K562 (cell line): ENCODE measurements at regions not wholly inside any gene's neighbourhood (a gene's known extent, or its start where the extent isn't known, plus 50 kb on each side); places are given as distances from the start of the nearest gene placed in this dataset.

Experiments used
- ARID2 ChIP-seq: fragments of 450-650 bp; IDR thresholded peaks from 2 replicates; pipeline ENCODE4 v1.6.1; 2017; ENCODE audit warnings: antibody characterized with exemption, mild to moderate bottlenecking
- CLOCK ChIP-seq: fragments of 250-450 bp; sonication (Bioruptor Pico); IDR thresholded peaks from 2 replicates; pipeline ENCODE4 v1.4.0; 2020; ENCODE audit warnings: mild to moderate bottlenecking, moderate library complexity, borderline replicate concordance
- MAFG ChIP-seq: fragments of 450-650 bp; conservative IDR thresholded peaks from 2 replicates; pipeline ENCODE4 v1.6.1; 2016; ENCODE audit warnings: missing genetic modification characterization, missing compliant biosample characterization
- MLX ChIP-seq, 2 experiments: fragments of 450-650 bp in 1 of 2; sonication (generic) in 1 of 2; formaldehyde crosslinking; conservative IDR thresholded peaks; 2 replicates each; pipeline versions ENCODE4 v1.4.0 to v1.8.1; 2020 to 2022; ENCODE audit warnings: mild to moderate bottlenecking in 1 of 2, missing genetic modification reagents in 1 of 2
- NFE2 ChIP-seq: IDR thresholded peaks from 2 replicates; pipeline ENCODE4 v1.6.1; 2014; ENCODE audit warnings: antibody characterized with exemption, low read depth
- PKNOX1 ChIP-seq: fragments of 450-650 bp; IDR thresholded peaks from 2 replicates; pipeline ENCODE4 v1.6.1; 2016
- RBM15 ChIP-seq: fragments of 200-400 bp; formaldehyde crosslinking; IDR thresholded peaks from 2 replicates; pipeline ENCODE4 v1.6.1; 2018; ENCODE audit warnings: mild to moderate bottlenecking, low read length, moderate library complexity; ENCODE audit not compliant: insufficient read depth
- RBM25 ChIP-seq: fragments of 200-400 bp; formaldehyde crosslinking; IDR thresholded peaks from 2 replicates; pipeline ENCODE4 v1.6.1; 2018; ENCODE audit warnings: low read length, low read depth, moderate library complexity; ENCODE audit not compliant: severe bottlenecking
- SMARCA4 ChIP-seq: fragments of 450-650 bp; IDR thresholded peaks from 2 replicates; pipeline ENCODE4 v1.6.1; 2016
- SMARCE1 ChIP-seq: fragments of 450-650 bp; IDR thresholded peaks from 2 replicates; pipeline ENCODE4 v1.7.1; 2016; ENCODE audit warnings: mild to moderate bottlenecking
- SREBF1 ChIP-seq: fragments of 150-350 bp; IDR thresholded peaks from 2 replicates; pipeline ENCODE4 v1.6.1; 2014; ENCODE audit warnings: antibody characterized with exemption, low read depth, low read length, borderline replicate concordance
- TARDBP ChIP-seq: fragments of 450-650 bp; IDR thresholded peaks from 2 replicates; pipeline ENCODE4 v1.6.1; 2016
- TEAD4 ChIP-seq, 2 experiments: sonication (generic) in 1 of 2; formaldehyde crosslinking in 1 of 2; IDR thresholded peaks; 2 replicates each; pipeline versions ENCODE4 v1.6.1 to v1.8.0; 2012 to 2022; ENCODE audit warnings: borderline replicate concordance in 1 of 2, inconsistent platforms in 1 of 2, low read length in 1 of 2, mild to moderate bottlenecking in 1 of 2, missing genetic modification reagents in 1 of 2
- THRB ChIP-seq: fragments of 450-650 bp; formaldehyde crosslinking; conservative IDR thresholded peaks from 2 replicates; pipeline ENCODE4 v1.4.0; 2022; ENCODE audit warnings: mild to moderate bottlenecking, missing genetic modification characterization
- ZBTB2 ChIP-seq: fragments of 450-650 bp; IDR thresholded peaks from 2 replicates; pipeline ENCODE4 v1.6.1; 2016; ENCODE audit warnings: antibody characterized with exemption
- ZNF124 ChIP-seq: sonication (generic); formaldehyde crosslinking; IDR thresholded peaks from 2 replicates; pipeline ENCODE4 v1.8.1; 2022; ENCODE audit warnings: missing genetic modification reagents
- ZNF263 ChIP-seq: sonication (generic); formaldehyde crosslinking; IDR thresholded peaks from 2 replicates; pipeline ENCODE4 v1.8.0; 2022; ENCODE audit warnings: mild to moderate bottlenecking, missing genetic modification reagents, borderline replicate concordance
- ZNF512 ChIP-seq: IDR thresholded peaks from 2 replicates; pipeline ENCODE4 v1.6.1; 2016; ENCODE audit warnings: missing genetic modification characterization, missing compliant biosample characterization
- ZNF766 ChIP-seq: fragments of 200-800 bp; sonication (Bioruptor generic); conservative IDR thresholded peaks from 2 replicates; pipeline ENCODE4 v1.6.1; 2016; ENCODE audit warnings: missing genetic modification characterization, missing compliant biosample characterization

GRCh38 chr7:7099584-7100014 lies 82.7 kb upstream of the C1GALT1 start (continued):
- TF ChIP-seq THRB (CRISPR knock-in tag), result no peak
- TF ChIP-seq MAFG, result peak; percentile 100
- TF ChIP-seq ARID2, result no peak
- no peak for TF ChIP-seq ZNF512
- peak; percentile 80 for TF ChIP-seq PKNOX1
- TF ChIP-seq SREBF1, result no peak
- TF ChIP-seq NFE2, result peak; percentile 95
- TF ChIP-seq SMARCE1, result peak; percentile 88
- TF ChIP-seq ZNF263 (CRISPR knock-in tag), result no peak
- TF ChIP-seq ZNF124, result no peak
- TF ChIP-seq MLX (CRISPR knock-in tag; conservative IDR thresholded peaks at IDR 0.05), result no peak
- TF ChIP-seq RBM15, result no peak
- TF ChIP-seq SMARCA4, result peak; percentile 92
- TF ChIP-seq RBM25, result no peak
- TF ChIP-seq CLOCK (CRISPR knock-in tag), result no peak
- TF ChIP-seq ZBTB2, result peak; percentile 66
- TF ChIP-seq TEAD4 (IDR thresholded peaks at IDR 0.05; ENCODE audit: low read length), result peak; percentile 94
- TF ChIP-seq TEAD4 (CRISPR knock-in tag; IDR thresholded peaks at IDR 0.05; ENCODE audit: borderline replicate concordance), result no peak
- no peak for TF ChIP-seq TARDBP
- TF ChIP-seq ZNF766 (CRISPR knock-in tag), result no peak
